Eye (tissue), 1 donor: ENCODE measurements at regions not wholly inside any gene's neighbourhood (a gene's known extent, or its start where the extent isn't known, plus 50 kb on each side); places are given as distances from the start of the nearest gene placed in this dataset.
"Not testable (repeated sequence)": the region's sequence is repeated elsewhere in the genome, so short reads cannot be mapped to it uniquely, and the experiment has no call there.

Source experiments
- DNase-seq: peaks from one replicate; pipeline ENCODE4 v3.0.0-alpha.2; 2015

- not testable (repeated sequence) for DNase-seq
These were observed 234.0 kb downstream of the ATPSCKMT start for GRCh38 chr5:10015681-10016080.

- no peak for DNase-seq
These were observed 239.9 kb downstream of the ATPSCKMT start for GRCh38 chr5:10009802-10010201.

- no peak for DNase-seq
These were observed 262.6 kb downstream of the ATPSCKMT start for GRCh38 chr5:9987101-9987500.

GRCh38 chr5:9977070-9977469, 272.6 kb downstream of the ATPSCKMT start:
- DNase-seq: peak; percentile 14

GRCh38 chr5:9976621-9977020, 273.1 kb downstream of the ATPSCKMT start:
- DNase-seq: no peak

GRCh38 chr5:9972059-9972458, 277.6 kb downstream of the ATPSCKMT start:
- DNase-seq: no peak

- DNase-seq: no peak
These were observed 278.4 kb downstream of the ATPSCKMT start for GRCh38 chr5:9971301-9971700.

GRCh38 chr5:9958914-9959313, 290.8 kb downstream of the ATPSCKMT start:
- DNase-seq: no peak

GRCh38 chr5:9957214-9957613, 292.5 kb downstream of the ATPSCKMT start:
- DNase-seq: no peak

- no peak for DNase-seq
These were observed 293.0 kb downstream of the ATPSCKMT start for GRCh38 chr5:9956725-9957124.

GRCh38 chr5:9955586-9955985, 294.1 kb downstream of the ATPSCKMT start:
- DNase-seq: no peak

GRCh38 chr5:9954869-9955268, 294.8 kb downstream of the ATPSCKMT start:
- no peak for DNase-seq

GRCh38 chr5:9953691-9954090, 296.0 kb downstream of the ATPSCKMT start:
- no peak for DNase-seq

GRCh38 chr5:9951865-9952516, 297.7 kb downstream of the ATPSCKMT start:
- DNase-seq: peak; percentile 18

GRCh38 chr5:9947944-9948343, 301.7 kb downstream of the ATPSCKMT start:
- DNase-seq: peak; percentile 31

- no peak for DNase-seq
These were observed 302.4 kb downstream of the ATPSCKMT start for GRCh38 chr5:9947225-9947714.

- peak; percentile 33 for DNase-seq
These were observed 302.6 kb upstream of the TAS2R1 start for GRCh38 chr5:9932770-9933169.

GRCh38 chr5:9930156-9930555, 300.0 kb upstream of the TAS2R1 start:
- DNase-seq: no peak

GRCh38 chr5:9928326-9928725, 298.2 kb upstream of the TAS2R1 start:
- DNase-seq: peak; percentile 39

- DNase-seq: no peak
These were observed 297.4 kb upstream of the TAS2R1 start for GRCh38 chr5:9927521-9927997.

- DNase-seq: peak; percentile 85
These were observed 297.0 kb upstream of the TAS2R1 start for GRCh38 chr5:9927106-9927505.

- no peak for DNase-seq
These were observed 294.5 kb upstream of the TAS2R1 start for GRCh38 chr5:9924614-9925013.

- no peak for DNase-seq
These were observed 292.6 kb upstream of the TAS2R1 start for GRCh38 chr5:9922719-9923118.

- no peak for DNase-seq
These were observed 290.5 kb upstream of the TAS2R1 start for GRCh38 chr5:9920697-9921096.
